GM12878 (cell line): ENCODE measurements at regions not wholly inside any gene's neighbourhood (a gene's known extent, or its start where the extent isn't known, plus 50 kb on each side); places are given as distances from the start of the nearest gene placed in this dataset.

Experiments used
- ATAC-seq: fragments of 200-7000 bp; cut with Tn5 transposase; 3 replicates; pipeline ENCODE4 v1.9.1; 2020; ENCODE audit warnings: mild to moderate bottlenecking, moderate library complexity
- BruUV-seq: library from RNA; stranded (reverse); fragments of 400-500 nt; replicated peaks from 2 replicates; lab custom pipeline; 2021; lab: Mats Ljungman, UMichigan
- CTCF ChIA-PET: fragments of 300-600 bp; sonication (Branson Sonifier 250); formaldehyde crosslinking; extraction: SDS; loops from one replicate; lab custom pipeline; 2021; ENCODE audit warnings: inconsistent platforms; lab: Yijun Ruan, JAX
- POLR2A ChIA-PET: fragments of 350-600 bp; formaldehyde crosslinking; extraction: SDS; loops from one replicate; lab custom pipeline; 2021; ENCODE audit warnings: inconsistent platforms; lab: Charles Lee
- RAD21 ChIA-PET: fragments of 300-600 bp; sonication (Branson Sonifier 250); formaldehyde crosslinking; loops from one replicate; lab custom pipeline; 2023; ENCODE audit warnings: antibody characterized with exemption; ENCODE audit not compliant: unreplicated experiment; lab: Charles Lee
- SMC1A ChIA-PET: fragments of 300-600 bp; sonication (Branson Sonifier 250); formaldehyde crosslinking; loops from one replicate; lab custom pipeline; 2023; ENCODE audit not compliant: unreplicated experiment, uncharacterized antibody; lab: Charles Lee
- DNase-seq: peaks from one replicate; pipeline ENCODE4 v3.0.0-alpha.2; 2011; ENCODE audit warnings: low read depth, low spot score
- FAIRE-seq: peaks from 3 replicates; lab custom pipeline; 2011; peaks lifted over from hg19 to GRCh38; lab: Jason Lieb, UNC
- H2AFZ ChIP-seq: 2 replicates; pipeline ENCODE4 v1.6.0; 2011; ENCODE audit warnings: low read depth, low read length, control low read depth; ENCODE audit not compliant: control insufficient read depth
- H3K27ac ChIP-seq: 2 replicates; pipeline ENCODE4 v1.5.1; 2011; ENCODE audit warnings: control low read depth; ENCODE audit not compliant: control insufficient read depth, insufficient read depth
- H3K27me3 ChIP-seq, 2 experiments: replicated peaks in 1 of 2; 2 replicates each; pipeline versions ENCODE4 v1.6.0 to v1.6.1; 2011; ENCODE audit warnings: low read length in 1 of 2; ENCODE audit not compliant: control insufficient read depth in 2 of 2, insufficient read depth in 2 of 2
- H3K36me3 ChIP-seq, 2 experiments: 2 replicates each; pipeline ENCODE4 v1.5.1; 2011; ENCODE audit warnings: low read length in 1 of 2; ENCODE audit not compliant: control insufficient read depth in 2 of 2, insufficient read depth in 2 of 2
- H3K4me1 ChIP-seq: 2 replicates; pipeline ENCODE4 v1.6.1; 2011; ENCODE audit warnings: mild to moderate bottlenecking, low read length, moderate library complexity, mixed read lengths; ENCODE audit not compliant: control insufficient read depth, insufficient read depth
- H3K4me2 ChIP-seq: 2 replicates; pipeline ENCODE4 v1.6.0; 2011; ENCODE audit warnings: control low read depth; ENCODE audit not compliant: control insufficient read depth, insufficient read depth
- H3K4me3 ChIP-seq: fragments of 200-600 bp; sonication (generic); 2 replicates; pipeline ENCODE4 v1.5.1; 2016
- H3K79me2 ChIP-seq: 2 replicates; pipeline ENCODE4 v1.6.0; 2011; ENCODE audit warnings: low read length; ENCODE audit not compliant: control insufficient read depth, insufficient read depth
- H3K9ac ChIP-seq: 2 replicates; pipeline ENCODE4 v1.8.0; 2011; ENCODE audit warnings: low read length, control low read depth, mixed read lengths; ENCODE audit not compliant: control insufficient read depth, insufficient read depth
- H3K9me3 ChIP-seq: replicated peaks from 3 replicates; pipeline ENCODE4 v1.5.1; 2011; ENCODE audit warnings: mild to moderate bottlenecking, low read length; ENCODE audit not compliant: control insufficient read depth, insufficient read depth
- H4K20me1 ChIP-seq: 2 replicates; pipeline ENCODE4 v1.6.0; 2011; ENCODE audit not compliant: control insufficient read depth, insufficient read depth
- CEBPB ChIP-seq, 2 experiments: fragments of 150-350 bp in 1 of 2; IDR thresholded peaks; 2 replicates each; pipeline ENCODE4 v1.6.1; 2012 to 2014; ENCODE audit warnings: low read depth in 2 of 2, low read length in 2 of 2, borderline replicate concordance in 1 of 2, inconsistent platforms in 1 of 2
- EGR1 ChIP-seq, 2 experiments: IDR thresholded peaks; 1 replicate in 1 of 2; 2 replicates in 1 of 2; pipeline ENCODE4 v1.6.1; 2011 to 2012; ENCODE audit warnings: low read depth in 2 of 2, low read length in 2 of 2, borderline replicate concordance in 1 of 2, mild to moderate bottlenecking in 1 of 2, moderate library complexity in 1 of 2
- NFYB ChIP-seq: IDR thresholded peaks from 2 replicates; pipeline ENCODE4 v1.6.1; 2011; ENCODE audit warnings: low read depth, mild to moderate bottlenecking, low read length, improper control_type of control experiment, moderate library complexity; ENCODE audit not compliant: insufficient read depth
- SIN3A ChIP-seq: IDR thresholded peaks from 2 replicates; pipeline ENCODE4 v1.6.1; 2012; ENCODE audit warnings: low read depth, low read length, improper control_type of control experiment
- STAT3 ChIP-seq: IDR thresholded peaks from 2 replicates; pipeline ENCODE4 v1.6.1; 2011; ENCODE audit warnings: low read depth, low read length, improper control_type of control experiment
- ZBTB4 ChIP-seq: fragments of 450-650 bp; formaldehyde crosslinking; IDR thresholded peaks from 2 replicates; pipeline ENCODE4 v1.4.0; 2022; ENCODE audit warnings: mild to moderate bottlenecking, moderate library complexity
- ZNF274 ChIP-seq: IDR thresholded peaks from one replicate; pipeline ENCODE4 v1.8.0; 2011; ENCODE audit not compliant: insufficient read length, insufficient read depth
- ZNF592 ChIP-seq: fragments of 450-650 bp; IDR thresholded peaks from 2 replicates; pipeline ENCODE4 v1.6.1; 2017; ENCODE audit warnings: mild to moderate bottlenecking, moderate library complexity
- WGBS: methylation state at CpG from one replicate; pipeline ENCODE4 v1.1.6; 2016; ENCODE audit warnings: low lambda C conversion rate; ENCODE audit not compliant: insufficient replicate concordance, insufficient coverage; ENCODE audit errors: missing lambda C conversion rate; 5-methylcytosine and 5-hydroxymethylcytosine counted together
- in situ Hi-C: fragments of 300-500 bp; cut with MboI; formaldehyde crosslinking; loops from 9 replicates; pipeline ENCODE4 v1.14.3; 2018; ENCODE audit warnings: mixed read lengths
- intact Hi-C: fragments of 100-400 bp; cut with micrococcal nuclease; formaldehyde crosslinking; loops from one replicate; pipeline ENCODE4 v1.14.2; 2022; ENCODE audit not compliant: unreplicated experiment

GRCh38 chr9:108166519-108166918, 677.0 kb upstream of the KLF4 start:
- ATAC-seq: no peak
- no peak for FAIRE-seq
- no peak for TF ChIP-seq ZNF274
- no peak for TF ChIP-seq SIN3A
- TF ChIP-seq, all 136 proteins: peak for 0
- no TSS peak for BruUV-seq
- ChIA-PET POLR2A (no interaction called here), SMC1A (interaction anchor here (1.3 kb wide), 1 partner anchor 12 kb away, joined by 4 read pairs; no protein-coding TSS in a partner anchor), RAD21 (no interaction called here), CTCF (no interaction called here)
- WGBS: 0% methylated on average over 2 of the region's 2 CpGs
- Histone ChIP-seq H3K4me2 (no peak overlapping the region), H3K9ac (no peak overlapping the region), H3K79me2 (no peaks in the 10 kb centered on the region), H3K9me3 (no peaks in the 10 kb centered on the region), H3K27me3 (no peaks in the 10 kb centered on the region; a peak in 1 of 4 replicates), H2AFZ (no peak overlapping the region), H3K27ac (no peak overlapping the region), H3K4me1 (no peaks in the 10 kb centered on the region), H3K36me3 (no peaks in the 10 kb centered on the region), H3K4me3 (no peak overlapping the region), H4K20me1 (no peaks in the 10 kb centered on the region)
- intact Hi-C loops (no loop called here), in situ Hi-C loops (no loop called here)
- DNase-seq: no peak

GRCh38 chr9:108163321-108164005, 673.9 kb upstream of the KLF4 start:
- ChIA-PET RAD21 (no interaction called here), CTCF (no interaction called here), POLR2A (no interaction called here), SMC1A (no interaction called here)
- no peaks in the 10 kb centered on the region for H3K79me2 ChIP-seq
- H2AFZ ChIP-seq: no peak overlapping the region
- no peak overlapping the region for H3K9ac ChIP-seq
- in situ Hi-C loops: no loop called here
- no peak overlapping the region for H3K27ac ChIP-seq
- no peaks in the 10 kb centered on the region for H3K4me1 ChIP-seq
- H3K9me3 ChIP-seq: no peaks in the 10 kb centered on the region
- BruUV-seq: no TSS peak
- no peak for TF ChIP-seq NFYB
- TF ChIP-seq EGR1 (IDR thresholded peaks at IDR 0.05; ENCODE audit: borderline replicate concordance in 1 of 2, low read depth in 2 of 2, low read length in 2 of 2): no peak
- TF ChIP-seq CEBPB (IDR thresholded peaks at IDR 0.05; ENCODE audit: borderline replicate concordance in 1 of 2, low read depth in 2 of 2, low read length in 2 of 2): no peak
- TF ChIP-seq ZNF592: no peak
- no peak for TF ChIP-seq STAT3
- no peak for TF ChIP-seq ZBTB4
- H4K20me1 ChIP-seq: no peaks in the 10 kb centered on the region
- no peak for ATAC-seq
- no peak overlapping the region for H3K4me3 ChIP-seq
- 66% methylated on average over 6 of the region's 6 CpGs for WGBS
- FAIRE-seq: no peak
- intact Hi-C loops: no loop called here
- H3K27me3 ChIP-seq: no peaks in the 10 kb centered on the region; a peak in 1 of 4 replicates
- DNase-seq: no peak
- H3K36me3 ChIP-seq: no peaks in the 10 kb centered on the region
- H3K4me2 ChIP-seq: no peak overlapping the region
